ENCODE measurements at regions not wholly inside any gene's neighbourhood (a gene's known extent, or its start where the extent isn't known, plus 50 kb on each side); places are given as distances from the start of the nearest gene placed in this dataset.

DNA sequence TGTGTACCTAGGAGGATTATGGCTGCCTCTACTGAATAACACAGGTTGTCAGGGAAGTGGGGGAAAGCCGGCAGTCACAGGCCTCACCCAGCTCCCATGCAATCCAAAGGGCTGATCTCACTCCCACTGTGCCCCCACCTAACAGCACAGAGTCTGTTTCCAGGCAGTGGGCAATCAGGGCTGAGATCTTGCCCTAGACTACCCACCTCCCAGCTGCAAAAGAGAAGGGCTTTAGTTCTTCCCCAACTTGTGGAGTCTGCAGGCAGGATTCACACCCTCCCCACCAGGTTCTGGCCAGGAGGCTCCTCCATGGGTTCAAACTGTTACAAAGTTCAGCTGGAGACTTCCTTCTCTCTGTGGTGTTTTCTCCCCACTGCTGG lies 66.0 kb upstream of the OLIG3 start:
- TF ChIP-seq CTCF (IDR thresholded peaks at IDR 0.05) (no peak), POLR2A (IDR thresholded peaks at IDR 0.05) (no peak)

Measured in heart left ventricle (tissue), 13 donors.